ENCODE measurements at regions not wholly inside any gene's neighbourhood (a gene's known extent, or its start where the extent isn't known, plus 50 kb on each side); places are given as distances from the start of the nearest gene placed in this dataset.

- H3K36me3 ChIP-seq (ENCODE audit: low read depth) = no peaks in the 10 kb centered on the region
- POLR2A ChIA-PET (ENCODE audit: unreplicated experiment) = no interaction called here
- peaks cover 13% of the 10 kb centered on the region; the same call in 1 of the 2 replicates for H3F3A ChIP-seq (ENCODE audit: insufficient read depth, low read depth)
- BruUV-seq (replicated peaks) = no TSS peak
- H3K4me3 ChIP-seq = no peak overlapping the region
- H4K20me1 ChIP-seq (ENCODE audit: insufficient read depth) = no peaks in the 10 kb centered on the region
- CTCF ChIA-PET = interaction anchor here (0.7 kb wide), 1 partner anchor 76 kb away, joined by 4 read pairs; no protein-coding TSS in a partner anchor
- H3K9me3 ChIP-seq (ENCODE audit: insufficient read depth, low read depth) = no peaks in the 10 kb centered on the region; the same call in 1 of the 2 replicates
- no peak overlapping the region for H3K27ac ChIP-seq
- H3K4me1 ChIP-seq (replicated peaks; ENCODE audit: insufficient read depth) = peaks cover 18% of the 10 kb centered on the region
- H3K4me2 ChIP-seq = no peak overlapping the region
- intact Hi-C loops (cut with micrococcal nuclease; ENCODE audit: unreplicated experiment) = no loop called here
- no peaks in the 10 kb centered on the region for H3K79me2 ChIP-seq (ENCODE audit: low read depth)
- no peak for TF ChIP-seq EZH2 (IDR thresholded peaks at IDR 0.05; ENCODE audit: low read depth)
- TF ChIP-seq CTCF (conservative IDR thresholded peaks at IDR 0.05) = no peak
- H2AFZ ChIP-seq = no peak overlapping the region
- no peaks in the 10 kb centered on the region for H3K9me2 ChIP-seq (ENCODE audit: insufficient read depth)
- DNase-seq = no peak
- H3K27me3 ChIP-seq (ENCODE audit: insufficient read depth, low read depth) = no peaks in the 10 kb centered on the region
Observed at GRCh38 chr12:76238688-76239087, 109.5 kb downstream of the BBS10 start.

GRCh38 chr12:76237086-76237701 is 111.0 kb downstream of the BBS10 start:
- TF ChIP-seq EZH2 (IDR thresholded peaks at IDR 0.05; ENCODE audit: low read depth) = no peak
- TF ChIP-seq CTCF (conservative IDR thresholded peaks at IDR 0.05) = no peak
- no peaks in the 10 kb centered on the region for H3K79me2 ChIP-seq (ENCODE audit: low read depth)
- H3K9me3 ChIP-seq (ENCODE audit: insufficient read depth, low read depth) = no peaks in the 10 kb centered on the region; the same call in 1 of the 2 replicates
- no peaks in the 10 kb centered on the region for H3K27me3 ChIP-seq (ENCODE audit: insufficient read depth, low read depth)
- H3K4me1 ChIP-seq (replicated peaks; ENCODE audit: insufficient read depth) = peaks cover 18% of the 10 kb centered on the region
- no peaks in the 10 kb centered on the region for H4K20me1 ChIP-seq (ENCODE audit: insufficient read depth)
- no peak overlapping the region for H2AFZ ChIP-seq
- peaks cover 13% of the 10 kb centered on the region; the same call in 1 of the 2 replicates for H3F3A ChIP-seq (ENCODE audit: insufficient read depth, low read depth)
- H3K36me3 ChIP-seq (ENCODE audit: low read depth) = no peaks in the 10 kb centered on the region
- intact Hi-C loops (cut with micrococcal nuclease; ENCODE audit: unreplicated experiment) = loop anchor here (2.0 kb wide), 2 partner anchors 78 to 110 kb away; no protein-coding TSS in a partner anchor
- peak overlapping the region; percentile 45 for H3K4me2 ChIP-seq
- ChIA-PET POLR2A (ENCODE audit: unreplicated experiment) (interaction anchor here (0.5 kb wide), 1 partner anchor 131 kb away, joined by 3 read pairs; no protein-coding TSS in a partner anchor), CTCF (no interaction called here)
- no peak overlapping the region for H3K4me3 ChIP-seq
- no TSS peak for BruUV-seq (replicated peaks)
- H3K9me2 ChIP-seq (ENCODE audit: insufficient read depth) = no peaks in the 10 kb centered on the region
- peak overlapping the region; percentile 42 for H3K27ac ChIP-seq
- DNase-seq = peak; percentile 3 to 34

- DNase-seq = peak; percentile 44 to 87
- no TSS peak for BruUV-seq (replicated peaks)
- H4K20me1 ChIP-seq (ENCODE audit: insufficient read depth) = no peaks in the 10 kb centered on the region
Observed at GRCh38 chr12:76236640-76237039, 111.6 kb downstream of the BBS10 start.

More at GRCh38 chr12:76236640-76237039, 111.6 kb downstream of the BBS10 start:
- peaks cover 13% of the 10 kb centered on the region; the same call in 1 of the 2 replicates for H3F3A ChIP-seq (ENCODE audit: insufficient read depth, low read depth)
- H3K4me3 ChIP-seq = no peak overlapping the region
- peak overlapping the region; percentile 45 for H3K4me2 ChIP-seq
- no peaks in the 10 kb centered on the region for H3K36me3 ChIP-seq (ENCODE audit: low read depth)
- CTCF ChIA-PET = no interaction called here
- POLR2A ChIA-PET (ENCODE audit: unreplicated experiment) = interaction anchor here (0.5 to 0.6 kb wide), 2 partner anchors 27 to 131 kb away, joined by 3 read pairs; no protein-coding TSS in a partner anchor
- intact Hi-C loops (cut with micrococcal nuclease; ENCODE audit: unreplicated experiment) = loop anchor here (2.0 kb wide), 2 partner anchors 78 to 110 kb away; no protein-coding TSS in a partner anchor
- 0 out of 2 replicates have a peak overlapping the region, but pooled peaks have one; percentile 56 for H2AFZ ChIP-seq
- no peaks in the 10 kb centered on the region for H3K9me2 ChIP-seq (ENCODE audit: insufficient read depth)
- no peaks in the 10 kb centered on the region for H3K27me3 ChIP-seq (ENCODE audit: insufficient read depth, low read depth)
- H3K27ac ChIP-seq = peak overlapping the region; percentile 42
- H3K79me2 ChIP-seq (ENCODE audit: low read depth) = no peaks in the 10 kb centered on the region
- H3K4me1 ChIP-seq (replicated peaks; ENCODE audit: insufficient read depth) = peaks cover 18% of the 10 kb centered on the region
- TF ChIP-seq EZH2 (IDR thresholded peaks at IDR 0.05; ENCODE audit: low read depth) = no peak
- TF ChIP-seq CTCF (conservative IDR thresholded peaks at IDR 0.05) = no peak
- H3K9me3 ChIP-seq (ENCODE audit: insufficient read depth, low read depth) = no peaks in the 10 kb centered on the region; the same call in 1 of the 2 replicates

Data from PC-9 (cell line).